ENCODE measurements at regions not wholly inside any gene's neighbourhood (a gene's known extent, or its start where the extent isn't known, plus 50 kb on each side); places are given as distances from the start of the nearest gene placed in this dataset.

- DNase-seq (ENCODE audit: low read depth), result no peak
- TF ChIP-seq, protein P1, sequence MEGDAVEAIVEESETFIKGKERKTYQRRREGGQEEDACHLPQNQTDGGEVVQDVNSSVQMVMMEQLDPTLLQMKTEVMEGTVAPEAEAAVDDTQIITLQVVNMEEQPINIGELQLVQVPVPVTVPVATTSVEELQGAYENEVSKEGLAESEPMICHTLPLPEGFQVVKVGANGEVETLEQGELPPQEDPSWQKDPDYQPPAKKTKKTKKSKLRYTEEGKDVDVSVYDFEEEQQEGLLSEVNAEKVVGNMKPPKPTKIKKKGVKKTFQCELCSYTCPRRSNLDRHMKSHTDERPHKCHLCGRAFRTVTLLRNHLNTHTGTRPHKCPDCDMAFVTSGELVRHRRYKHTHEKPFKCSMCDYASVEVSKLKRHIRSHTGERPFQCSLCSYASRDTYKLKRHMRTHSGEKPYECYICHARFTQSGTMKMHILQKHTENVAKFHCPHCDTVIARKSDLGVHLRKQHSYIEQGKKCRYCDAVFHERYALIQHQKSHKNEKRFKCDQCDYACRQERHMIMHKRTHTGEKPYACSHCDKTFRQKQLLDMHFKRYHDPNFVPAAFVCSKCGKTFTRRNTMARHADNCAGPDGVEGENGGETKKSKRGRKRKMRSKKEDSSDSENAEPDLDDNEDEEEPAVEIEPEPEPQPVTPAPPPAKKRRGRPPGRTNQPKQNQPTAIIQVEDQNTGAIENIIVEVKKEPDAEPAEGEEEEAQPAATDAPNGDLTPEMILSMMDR (IDR thresholded peaks at IDR 0.05; ENCODE audit: insufficient read depth, low read length), result no peak
These were observed 145.3 kb upstream of the ADAMTS5 start for GRCh38 chr21:27112186-27112585.

DNA sequence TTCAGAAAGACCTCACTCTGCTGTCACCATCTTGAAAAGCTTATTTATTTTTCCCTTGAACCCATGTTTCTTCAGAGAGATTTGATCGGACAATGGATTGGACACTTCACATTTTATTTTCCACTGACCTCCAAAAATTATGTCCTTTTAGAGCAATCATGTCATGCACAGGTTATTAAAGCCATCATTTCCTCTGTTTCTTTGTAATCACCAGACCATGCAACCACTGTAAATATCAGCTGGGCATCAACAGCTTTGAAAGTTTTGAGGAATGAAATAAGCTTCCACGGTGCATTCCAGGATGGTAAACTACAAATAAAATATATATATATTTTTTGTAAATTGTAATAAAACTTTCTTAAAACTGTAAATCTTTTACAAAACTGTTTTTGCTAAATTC, 144.1 kb upstream of the ADAMTS5 start:
- no peak overlapping the region for H3K4me3 ChIP-seq (ENCODE audit: low read depth, low read length)
- TF ChIP-seq, protein P1 (IDR thresholded peaks at IDR 0.05; ENCODE audit: insufficient read depth, low read length), result no peak
- DNase-seq (ENCODE audit: low read depth), result no peak

More at GRCh38 chr21:27112186-27112585, 145.3 kb upstream of the ADAMTS5 start:
- H3K4me3 ChIP-seq (ENCODE audit: low read depth, low read length), result no peak overlapping the region

DNA sequence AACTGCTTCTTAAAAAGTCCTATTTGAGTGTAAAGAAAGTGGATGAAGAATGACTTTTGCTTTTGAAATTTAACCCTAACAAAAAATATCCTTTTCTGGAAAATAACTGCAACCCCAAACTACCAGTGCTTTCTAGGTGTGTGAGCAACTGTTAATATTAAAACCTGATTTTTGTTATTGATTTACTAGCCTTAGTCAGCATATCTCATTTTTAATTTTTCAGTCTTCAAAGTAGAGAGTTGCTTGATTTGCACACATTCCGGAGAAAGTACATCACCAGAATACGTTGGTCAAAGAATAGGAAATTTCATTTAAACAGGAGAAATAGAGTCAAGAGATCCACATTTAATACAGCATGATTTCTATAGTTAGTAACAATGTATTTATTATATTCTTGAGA, 141.8 kb upstream of the ADAMTS5 start:
- no peak overlapping the region for H3K4me3 ChIP-seq (ENCODE audit: low read depth, low read length)
- TF ChIP-seq, protein P1 (IDR thresholded peaks at IDR 0.05; ENCODE audit: insufficient read depth, low read length), result no peak
- DNase-seq (ENCODE audit: low read depth), result no peak

GRCh38 chr21:27108228-27108627, 141.3 kb upstream of the ADAMTS5 start:
- TF ChIP-seq, protein P1 (IDR thresholded peaks at IDR 0.05; ENCODE audit: insufficient read depth, low read length), result no peak
- DNase-seq (ENCODE audit: low read depth), result peak; percentile 78
- H3K4me3 ChIP-seq (ENCODE audit: low read depth, low read length), result no peak overlapping the region

GRCh38 chr21:27104846-27105431, 138.1 kb upstream of the ADAMTS5 start:
- no peak overlapping the region for H3K4me3 ChIP-seq (ENCODE audit: low read depth, low read length)
- TF ChIP-seq, protein P1 (IDR thresholded peaks at IDR 0.05; ENCODE audit: insufficient read depth, low read length), result no peak
- peak; percentile 32 for DNase-seq (ENCODE audit: low read depth)

- DNase-seq (ENCODE audit: low read depth), result no peak
- H3K4me3 ChIP-seq (ENCODE audit: low read depth, low read length), result no peak overlapping the region
- TF ChIP-seq, protein P1 (IDR thresholded peaks at IDR 0.05; ENCODE audit: insufficient read depth, low read length), result no peak
These were observed 136.9 kb upstream of the ADAMTS5 start for GRCh38 chr21:27103768-27104167.

DNA sequence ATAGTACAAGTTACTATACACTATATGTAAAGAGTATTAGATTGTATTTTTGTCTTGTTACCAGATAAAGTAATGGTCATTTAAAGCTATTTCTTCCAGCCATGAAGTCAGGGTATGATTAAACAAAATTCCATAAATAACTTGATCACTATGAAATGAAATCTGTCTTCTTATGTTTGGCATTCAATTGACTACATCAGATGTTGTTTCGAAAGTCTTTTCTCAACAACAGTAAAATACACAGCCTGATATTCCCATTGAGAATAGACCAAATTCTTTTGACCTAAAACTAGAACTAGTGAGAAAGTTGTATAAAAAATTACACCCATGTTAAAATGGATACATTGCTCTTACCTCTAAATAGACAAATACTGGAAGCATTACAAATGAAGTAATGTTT, 134.6 kb upstream of the ADAMTS5 start:
- TF ChIP-seq, protein P1 (IDR thresholded peaks at IDR 0.05; ENCODE audit: insufficient read depth, low read length), result no peak
- DNase-seq (ENCODE audit: low read depth), result no peak

More for the DNA sequence above, 134.6 kb upstream of the ADAMTS5 start:
- no peak overlapping the region for H3K4me3 ChIP-seq (ENCODE audit: low read depth, low read length)
